ENCODE measurements at regions not wholly inside any gene's neighbourhood (a gene's known extent, or its start where the extent isn't known, plus 50 kb on each side); places are given as distances from the start of the nearest gene placed in this dataset.

DNA sequence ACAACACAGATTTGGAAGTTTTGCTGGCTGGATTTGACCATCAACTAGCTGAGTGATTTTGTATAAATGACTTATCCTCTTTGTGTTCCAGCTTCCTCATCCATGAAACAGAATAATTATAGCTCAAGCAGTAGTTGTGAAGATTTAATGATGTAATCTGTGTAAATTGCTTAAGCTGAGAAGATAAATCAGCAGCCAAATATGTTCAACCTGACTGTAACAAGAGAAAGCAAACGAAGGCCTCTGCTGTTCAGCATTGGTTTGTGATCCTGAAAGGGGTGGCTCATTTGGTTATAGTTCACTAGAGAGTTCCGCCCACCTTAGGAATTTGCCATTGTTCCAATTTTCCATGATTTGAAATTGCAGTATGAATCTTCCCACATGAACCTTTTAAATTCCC lies 75.7 kb upstream of the CCDC112 start:
- no peak for DNase-seq

DNA sequence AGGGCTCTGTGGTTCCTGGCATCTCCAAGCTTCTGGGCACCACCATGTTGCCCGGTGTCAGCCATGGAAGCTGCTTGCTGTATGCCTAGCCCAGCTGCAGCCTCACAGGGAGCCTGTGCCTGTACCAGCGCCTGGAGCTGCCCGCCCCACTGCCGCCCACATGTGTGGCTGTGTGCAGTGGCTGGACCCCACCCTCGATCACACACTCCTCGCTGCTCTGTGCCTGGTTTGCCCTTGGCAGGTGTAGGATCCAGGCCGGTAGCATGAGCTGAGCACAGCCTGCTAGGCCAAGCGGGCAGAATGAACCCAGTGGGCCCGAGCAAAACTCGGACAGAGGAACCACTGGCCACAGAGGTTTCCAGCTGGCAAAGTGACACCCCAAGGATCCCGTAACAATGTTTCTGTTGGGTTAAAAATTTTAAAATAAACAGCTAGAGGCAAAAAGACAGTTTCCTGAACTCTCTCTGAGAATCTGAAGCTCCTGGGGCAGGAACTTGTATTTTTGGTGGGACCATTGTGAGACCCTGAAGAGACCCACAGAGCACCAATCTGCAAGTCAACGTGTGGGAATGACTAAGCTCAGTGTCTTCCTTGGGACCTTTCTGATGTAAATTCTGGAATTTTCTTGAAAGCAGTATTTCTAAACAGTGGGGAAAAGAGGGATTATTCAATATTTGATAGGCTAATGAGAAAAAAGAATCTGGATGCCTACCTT lies 73.1 kb upstream of the CCDC112 start:
- DNase-seq = no peak

DNA sequence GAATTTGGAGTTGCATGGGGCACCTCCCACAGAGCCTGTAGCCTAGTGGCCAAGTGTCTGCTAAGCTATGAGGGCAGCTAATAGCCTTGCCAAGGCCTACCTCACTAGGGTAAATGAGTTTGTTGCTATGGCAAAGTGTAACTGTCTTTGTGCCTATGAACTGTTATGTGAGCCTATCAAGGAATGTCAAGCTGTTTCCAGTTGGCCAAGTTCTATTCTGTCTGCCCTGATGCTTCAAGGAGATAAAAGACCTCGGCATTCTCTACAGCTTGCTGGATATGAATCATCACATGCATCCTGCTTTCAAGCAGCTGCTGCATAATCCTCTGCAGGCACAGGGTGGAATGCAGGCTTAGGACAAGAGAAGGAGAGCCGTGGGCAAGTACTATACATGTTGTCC lies 69.8 kb upstream of the CCDC112 start:
- DNase-seq = no peak

DNA sequence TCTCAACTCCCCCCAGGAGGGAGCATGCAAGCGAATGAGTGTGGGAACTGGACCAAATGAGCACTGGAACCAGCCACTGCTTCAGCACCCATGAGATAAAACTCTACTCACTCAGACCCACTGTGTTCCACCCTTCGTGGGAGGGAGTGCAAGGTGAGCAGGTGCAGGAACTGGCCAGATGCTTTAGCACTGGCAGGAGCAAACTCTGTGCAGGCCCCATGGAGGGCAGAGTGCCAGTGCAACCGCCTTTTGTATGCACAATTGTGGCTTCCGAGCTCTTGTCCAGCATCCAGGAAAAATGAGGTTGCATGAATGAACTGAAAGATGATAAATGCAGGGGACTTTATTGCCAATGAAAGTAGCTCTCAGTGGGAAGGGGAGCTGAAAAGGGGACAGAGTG lies 67.4 kb upstream of the CCDC112 start:
- DNase-seq = no peak

DNA sequence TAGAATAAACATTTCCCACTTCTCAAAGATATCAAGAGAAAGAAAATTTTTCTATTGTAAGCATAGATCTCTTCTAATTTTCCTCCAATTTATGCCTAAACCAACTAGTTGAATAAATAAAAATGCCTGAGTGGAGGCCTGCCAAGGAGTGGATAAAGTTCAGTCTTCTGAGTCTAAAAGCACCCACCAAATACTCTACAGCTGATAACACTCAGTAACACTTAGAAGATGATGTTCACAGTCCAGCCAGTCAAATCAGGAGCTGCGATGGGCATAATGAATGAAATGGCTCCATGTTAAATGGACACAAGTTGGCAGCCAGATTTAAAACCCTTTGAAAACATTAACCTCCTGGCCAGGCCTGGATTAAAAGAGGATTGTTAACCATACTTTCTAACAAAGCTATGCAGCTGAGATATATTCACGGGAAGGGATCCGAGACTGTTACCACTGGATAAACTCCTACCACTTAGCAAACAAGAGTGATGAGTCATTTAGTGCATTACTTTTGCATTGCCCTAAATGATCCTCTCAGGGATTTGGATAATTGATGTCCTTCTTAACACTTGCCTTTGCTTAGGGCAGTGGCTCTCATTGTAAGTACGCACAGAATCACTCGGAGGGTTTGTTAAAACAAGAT lies 63.7 kb upstream of the CCDC112 start:
- DNase-seq = no peak

DNA sequence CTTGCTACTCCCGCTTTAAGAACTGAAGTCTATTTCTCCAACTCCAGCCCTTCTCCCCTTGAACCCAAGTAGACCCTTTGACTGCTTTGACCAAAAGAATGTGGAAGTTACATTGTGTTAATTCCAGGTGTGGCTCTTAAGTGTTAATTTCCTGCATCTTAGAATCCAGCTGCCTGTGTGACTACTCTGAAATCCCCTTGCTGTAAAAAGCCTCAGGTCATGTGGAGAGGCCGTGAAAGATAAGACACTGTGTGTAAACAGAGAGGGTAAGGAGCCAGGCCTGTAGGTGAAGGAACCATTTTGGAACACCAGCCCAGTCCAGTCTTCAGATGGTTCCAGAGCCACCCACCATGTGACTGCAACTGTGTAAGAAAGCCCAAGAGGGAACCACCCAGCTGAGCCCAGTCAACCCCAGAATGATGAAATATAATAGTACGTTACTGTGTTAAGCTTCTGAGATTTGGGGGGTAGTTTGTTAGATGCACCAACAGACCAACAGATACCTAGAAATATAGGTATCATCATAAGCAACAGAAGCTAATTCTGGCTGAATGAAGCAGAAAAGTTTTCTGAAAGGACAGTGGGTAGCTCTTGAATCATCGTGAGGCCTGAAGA lies 59.4 kb upstream of the CCDC112 start:
- no peak for DNase-seq

DNA sequence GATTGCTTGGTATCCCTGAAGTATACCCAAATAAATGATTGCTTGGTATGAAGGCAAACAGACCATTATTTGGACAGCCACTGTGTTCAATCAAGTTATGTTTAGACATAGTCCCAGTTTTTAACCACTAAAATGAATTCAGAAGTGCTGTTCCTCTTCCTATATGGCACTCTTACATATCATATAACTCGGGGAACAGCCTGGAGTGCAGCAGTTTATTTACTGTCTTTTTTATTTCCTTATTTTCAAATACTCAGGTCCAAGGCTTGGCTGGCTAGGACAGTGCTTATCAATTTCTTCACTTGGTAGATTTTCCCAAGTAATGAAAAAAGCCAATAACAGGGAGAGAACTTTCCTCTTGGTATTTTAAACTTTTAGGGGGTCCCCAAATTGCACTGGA lies 58.6 kb upstream of the CCDC112 start:
- DNase-seq = no peak

DNA sequence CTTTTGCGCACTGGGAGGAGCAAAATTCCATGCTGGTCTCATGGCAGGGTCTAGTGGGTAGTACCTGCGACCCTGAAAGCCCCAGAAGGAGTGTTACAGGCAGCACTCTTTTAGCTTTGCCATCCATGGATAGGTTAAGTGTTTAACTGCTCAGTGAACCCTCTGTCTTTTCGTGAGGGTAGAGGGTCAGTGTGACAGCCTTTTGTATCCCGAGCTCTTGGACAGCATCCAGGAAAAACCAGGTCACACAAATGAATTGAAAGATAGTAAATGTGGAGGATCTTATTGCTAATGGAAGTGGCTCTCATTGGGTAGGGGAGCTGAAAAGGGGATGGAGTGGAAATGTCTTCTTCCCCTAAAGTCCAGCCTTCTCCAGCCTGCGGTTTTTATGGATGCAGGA lies 57.8 kb upstream of the CCDC112 start:
- DNase-seq = no peak

DNA sequence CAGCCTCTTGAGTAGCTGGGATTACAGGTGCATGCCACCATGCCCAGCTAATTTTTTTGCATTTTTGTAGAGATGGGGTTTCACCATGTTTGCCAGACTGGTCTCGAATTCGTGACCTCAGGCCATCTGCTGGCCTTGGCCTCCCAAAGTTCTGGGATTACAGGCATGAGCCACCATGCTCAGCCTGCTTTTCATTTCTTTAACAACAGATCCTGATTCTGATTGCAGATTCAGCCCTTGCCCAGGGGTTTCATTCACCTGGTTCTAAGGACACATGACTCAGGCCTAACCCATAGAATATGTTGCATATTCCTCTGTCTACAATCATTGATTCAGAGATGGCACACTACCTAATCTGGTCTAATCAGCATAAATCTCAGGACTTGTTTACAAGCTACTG lies 56.1 kb upstream of the CCDC112 start:
- DNase-seq = no peak

DNA sequence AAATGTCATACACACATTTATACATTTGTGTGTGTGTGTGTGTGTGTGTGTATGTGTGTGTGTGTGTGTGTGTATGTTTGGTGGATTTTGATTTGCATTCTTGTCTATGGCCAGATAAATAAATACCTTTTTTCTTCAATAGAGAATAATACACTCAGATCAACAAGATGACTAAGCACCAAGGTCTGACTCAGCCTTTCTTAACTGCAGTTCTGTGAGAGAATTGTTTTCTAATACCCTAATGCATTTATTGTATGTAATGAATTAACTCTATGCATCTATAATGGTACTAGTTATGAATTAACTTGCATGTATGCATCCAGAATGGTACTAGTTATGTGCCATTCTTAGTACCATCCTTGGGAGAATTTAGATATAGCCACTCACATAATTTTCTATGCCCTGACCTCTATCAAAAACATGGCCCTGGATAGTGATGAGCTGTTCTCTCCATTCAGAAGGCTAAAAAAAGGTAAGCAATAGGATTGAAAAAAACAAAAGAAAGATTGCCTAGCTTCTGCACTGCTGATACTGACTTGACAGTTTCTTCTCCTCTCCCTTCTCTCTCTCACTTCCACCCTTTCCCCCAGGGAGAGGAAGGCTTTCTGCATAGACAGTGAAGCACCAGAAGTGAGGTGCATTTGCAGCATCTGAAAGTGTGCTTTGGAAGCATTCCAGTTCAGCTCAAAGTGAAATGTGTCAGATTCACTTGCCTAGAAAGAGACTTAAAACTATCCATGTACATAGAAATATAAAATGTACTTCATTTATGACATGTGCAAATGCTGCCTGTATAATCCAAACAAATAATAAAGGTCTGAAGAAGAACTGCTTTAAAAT lies 55.1 kb upstream of the CCDC112 start:
- no peak for DNase-seq

DNA sequence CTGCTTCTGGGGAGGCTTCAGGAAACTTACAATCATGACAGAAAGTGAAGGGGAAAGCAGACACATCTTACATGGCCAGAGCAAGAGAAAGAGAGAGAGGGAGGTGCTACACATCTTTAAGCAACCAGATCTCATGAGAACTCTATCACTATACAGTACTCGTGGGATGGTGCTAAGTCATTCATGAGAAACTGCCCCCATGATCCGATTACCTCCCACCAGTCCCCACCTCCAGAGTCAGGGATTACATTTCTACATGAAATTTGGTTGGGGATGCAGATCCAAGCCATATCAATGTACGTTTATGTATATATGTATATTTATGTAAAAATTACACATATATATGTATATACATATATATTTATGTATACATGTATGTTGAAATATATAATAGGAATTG lies 54.4 kb upstream of the CCDC112 start:
- no peak for DNase-seq

DNA sequence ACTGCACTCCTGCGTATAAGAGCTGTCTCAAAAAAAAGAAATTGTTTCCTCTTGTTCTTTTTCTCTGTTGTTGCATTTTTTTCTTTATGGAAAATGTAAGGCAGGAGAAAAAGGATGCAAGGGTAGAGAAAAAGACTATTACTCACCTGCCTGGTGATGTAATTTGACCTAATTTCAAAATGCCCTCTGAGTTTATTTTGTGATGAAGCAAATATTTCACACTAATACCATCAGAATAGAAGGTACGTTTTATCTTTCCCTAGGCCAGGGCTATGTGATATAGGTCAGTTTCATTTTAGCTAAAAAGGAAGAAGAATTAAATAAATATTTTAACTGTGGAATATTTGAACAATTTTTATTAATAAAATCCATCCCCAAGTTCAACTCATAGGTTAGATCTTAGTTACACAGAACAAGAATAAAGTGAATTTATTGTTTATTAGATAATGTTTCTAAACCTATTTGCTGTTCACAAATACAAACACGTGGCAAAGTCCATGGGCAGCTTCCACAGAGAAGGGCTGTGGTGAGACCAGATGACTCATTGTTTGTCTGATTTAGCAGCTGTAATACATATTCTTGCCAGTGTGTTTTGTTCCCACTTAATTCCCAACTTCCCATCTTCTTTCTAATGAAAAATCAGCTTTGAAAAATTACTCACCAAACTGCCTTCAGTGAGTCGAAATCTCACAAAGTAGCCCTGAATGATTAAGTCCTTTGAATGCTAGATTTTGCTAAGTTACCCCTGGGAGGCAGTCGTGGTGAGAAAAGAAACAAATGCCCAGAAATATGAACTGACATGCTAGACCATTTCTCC lies 52.8 kb upstream of the CCDC112 start:
- DNase-seq = no peak

DNA sequence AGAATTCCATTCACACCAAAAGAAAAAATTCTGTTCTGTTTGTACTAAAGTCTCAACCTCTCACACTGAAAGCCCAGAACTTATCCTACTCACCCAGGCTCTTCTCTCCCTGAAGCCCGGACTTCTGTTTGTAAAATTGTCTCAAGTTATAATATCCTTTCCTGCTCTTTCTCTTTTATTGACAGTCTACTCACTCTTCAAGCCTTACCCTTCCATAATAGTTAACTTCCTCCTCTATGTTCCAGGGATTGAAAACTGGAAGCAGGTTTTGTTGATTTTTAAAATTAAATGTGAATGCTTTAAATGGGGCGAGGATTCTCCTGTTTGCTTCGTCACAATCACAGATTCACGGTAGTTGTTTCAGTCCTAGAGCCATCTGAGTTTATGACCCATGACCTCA lies 51.7 kb upstream of the CCDC112 start:
- no peak for DNase-seq

Measured in activated CD4-positive, alpha-beta T cell treated with anti-CD3 and anti-CD28 coated beads, Interleukin-2, amount 50 U/mL, for 48 hours (primary cell).